SK-N-SH treated with all-trans-retinoic acid at 6 μM for 48 hours (cell line): ENCODE measurements at regions not wholly inside any gene's neighbourhood (a gene's known extent, or its start where the extent isn't known, plus 50 kb on each side); places are given as distances from the start of the nearest gene placed in this dataset.
"Not testable (repeated sequence)": the region's sequence is repeated elsewhere in the genome, so short reads cannot be mapped to it uniquely, and the experiment has no call there.

Source experiments
- ATAC-seq: fragments of 200-7000 bp; cut with Tn5 transposase; 3 replicates; pipeline ENCODE4 v1.9.1; 2020; ENCODE audit warnings: mild to moderate bottlenecking, moderate library complexity
- CSDC2 ChIP-seq: fragments of 250-450 bp; sonication (Bioruptor Pico); IDR thresholded peaks from 2 replicates; pipeline ENCODE4 v1.5.0; 2020; ENCODE audit warnings: mild to moderate bottlenecking, moderate library complexity
- GLIS3 ChIP-seq: fragments of 250-450 bp; sonication (Bioruptor Pico); IDR thresholded peaks from 2 replicates; pipeline ENCODE4 v1.5.0; 2020; ENCODE audit warnings: mild to moderate bottlenecking, moderate library complexity
- POU6F1 ChIP-seq: fragments of 250-450 bp; sonication (Bioruptor Pico); IDR thresholded peaks from 2 replicates; pipeline ENCODE4 v1.8.0; 2021; ENCODE audit warnings: low read depth, mild to moderate bottlenecking, moderate library complexity, borderline replicate concordance
- PPARA ChIP-seq: fragments of 250-450 bp; sonication (Bioruptor Pico); IDR thresholded peaks from 2 replicates; pipeline ENCODE4 v1.5.0; 2020; ENCODE audit warnings: mild to moderate bottlenecking, borderline replicate concordance
- TCF4 ChIP-seq: fragments of 250-450 bp; sonication (Bioruptor Pico); IDR thresholded peaks from 2 replicates; pipeline ENCODE4 v1.8.0; 2021; ENCODE audit warnings: mild to moderate bottlenecking, moderate library complexity, borderline replicate concordance
- ZNF8 ChIP-seq: fragments of 450-650 bp; formaldehyde crosslinking; IDR thresholded peaks from 2 replicates; pipeline ENCODE4 v1.5.0; 2020; ENCODE audit warnings: mild to moderate bottlenecking, moderate library complexity

- ATAC-seq, result not testable (repeated sequence)
These were observed 321.0 kb upstream of the FRG1 start for GRCh38 chr4:189619441-189620250.

GRCh38 chr4:189622574-189622973, 318.1 kb upstream of the FRG1 start:
- ATAC-seq, result not testable (repeated sequence)

- ATAC-seq, result not testable (repeated sequence)
These were observed 313.6 kb upstream of the FRG1 start for GRCh38 chr4:189627041-189627440.

GRCh38 chr4:189629733-189630132, 310.9 kb upstream of the FRG1 start:
- ATAC-seq, result not testable (repeated sequence)

GRCh38 chr4:189630913-189631567, 309.6 kb upstream of the FRG1 start:
- ATAC-seq, result not testable (repeated sequence)

- ATAC-seq, result not testable (repeated sequence)
These were observed 309.1 kb upstream of the FRG1 start for GRCh38 chr4:189631568-189631916.

- ATAC-seq, result not testable (repeated sequence)
These were observed 290.2 kb upstream of the FRG1 start for GRCh38 chr4:189650436-189650835.

GRCh38 chr4:189653130-189653653, 287.5 kb upstream of the FRG1 start:
- not testable (repeated sequence) for ATAC-seq

- not testable (repeated sequence) for ATAC-seq
These were observed 286.7 kb upstream of the FRG1 start for GRCh38 chr4:189653983-189654382.

- not testable (repeated sequence) for ATAC-seq
These were observed 286.3 kb upstream of the FRG1 start for GRCh38 chr4:189654396-189654795.

GRCh38 chr4:189655817-189656216, 284.9 kb upstream of the FRG1 start:
- not testable (repeated sequence) for ATAC-seq

GRCh38 chr4:189656641-189657040, 284.0 kb upstream of the FRG1 start:
- ATAC-seq, result no peak
- TF ChIP-seq TCF4, result no peak
- no peak for TF ChIP-seq PPARA (CRISPR knock-in tag)
- TF ChIP-seq ZNF8 (CRISPR knock-in tag), result no peak
- TF ChIP-seq CSDC2 (CRISPR knock-in tag), result no peak
- TF ChIP-seq POU6F1 (CRISPR knock-in tag), result no peak
- no peak for TF ChIP-seq GLIS3 (CRISPR knock-in tag)

- not testable (repeated sequence) for ATAC-seq
These were observed 282.4 kb upstream of the FRG1 start for GRCh38 chr4:189658259-189658658.

GRCh38 chr4:189658831-189659230, 281.8 kb upstream of the FRG1 start:
- not testable (repeated sequence) for ATAC-seq
